Naive thymus-derived CD4-positive, alpha-beta T cell (primary cell): ENCODE measurements at regions not wholly inside any gene's neighbourhood (a gene's known extent, or its start where the extent isn't known, plus 50 kb on each side); places are given as distances from the start of the nearest gene placed in this dataset.

ENCODE experiments used
- ATAC-seq: fragments of 150-1000 bp; cut with Tn5 transposase; 2 replicates; pipeline ENCODE4 v1.10.0; 2021; ENCODE audit warnings: mild to moderate bottlenecking, moderate library complexity
- CTCF ChIA-PET: fragments of 350-600 bp; sonication (Branson Sonifier 250); formaldehyde crosslinking; loops from one replicate; lab custom pipeline; 2021; ENCODE audit warnings: antibody characterized with exemption; lab: Charles Lee
- POLR2A ChIA-PET: fragments of 350-600 bp; sonication (Branson Sonifier 250); formaldehyde crosslinking; loops from one replicate; lab custom pipeline; 2021; ENCODE audit warnings: antibody characterized with exemption, inconsistent platforms; lab: Charles Lee
- DNase-seq, 9 donors: peaks; one replicate each; pipeline versions ENCODE4 v3.0.0 to v3.0.0-alpha.2; 2020 to 2022; ENCODE audit warnings: mixed read lengths in 1 of 9
- H3K27ac ChIP-seq: one replicate; pipeline ENCODE4 v1.7.0; 2013; ENCODE audit warnings: mild to moderate bottlenecking, low read depth, low read length, moderate library complexity
- H3K27me3 ChIP-seq, 2 donors: one replicate each; pipeline ENCODE4 v1.7.0; 2013; ENCODE audit warnings: low read length in 2 of 2, mild to moderate bottlenecking in 2 of 2, moderate library complexity in 2 of 2; ENCODE audit not compliant: control insufficient read depth in 2 of 2, insufficient read depth in 2 of 2
- H3K36me3 ChIP-seq, 3 experiments: 1 replicate in 2 of 3; 2 replicates in 1 of 3; pipeline ENCODE4 v1.7.0; 2013; ENCODE audit warnings: low read length in 3 of 3, mild to moderate bottlenecking in 3 of 3, moderate library complexity in 1 of 3; ENCODE audit not compliant: insufficient read depth in 3 of 3, control insufficient read depth in 2 of 3
- H3K4me1 ChIP-seq, 2 donors: one replicate each; pipeline ENCODE4 v1.7.0; 2013; ENCODE audit warnings: low read length in 2 of 2, mild to moderate bottlenecking in 2 of 2, moderate library complexity in 1 of 2; ENCODE audit not compliant: control insufficient read depth in 2 of 2, insufficient read depth in 2 of 2
- H3K4me3 ChIP-seq: 2 replicates; pipeline ENCODE4 v1.7.0; 2013; ENCODE audit warnings: mild to moderate bottlenecking, low read length
- H3K9me3 ChIP-seq, 3 experiments: 1 replicate in 2 of 3; 2 replicates in 1 of 3; pipeline ENCODE4 v1.7.0; 2013; ENCODE audit warnings: low read length in 3 of 3; ENCODE audit not compliant: control insufficient read depth in 2 of 3
- H3K27ac Mint-ChIP-seq, 9 donors: one replicate each; pipeline ENCODE4 v1.8.0; 2020 to 2022; ENCODE audit warnings: mixed read lengths in 9 of 9, mild to moderate bottlenecking in 8 of 9, moderate library complexity in 5 of 9, inconsistent platforms in 2 of 9
- H3K27me3 Mint-ChIP-seq, 5 donors: one replicate each; pipeline ENCODE4 v1.8.0; 2021 to 2022; ENCODE audit warnings: mixed read lengths in 5 of 5, mild to moderate bottlenecking in 1 of 5
- H3K36me3 Mint-ChIP-seq, 5 donors: one replicate each; pipeline ENCODE4 v1.8.0; 2020 to 2022; ENCODE audit warnings: mixed read lengths in 5 of 5, mild to moderate bottlenecking in 3 of 5, inconsistent platforms in 1 of 5
- H3K4me1 Mint-ChIP-seq, 7 donors: one replicate each; pipeline ENCODE4 v1.8.0; 2020 to 2022; ENCODE audit warnings: mixed read lengths in 7 of 7, mild to moderate bottlenecking in 3 of 7, inconsistent platforms in 1 of 7
- H3K4me3 Mint-ChIP-seq, 10 donors: one replicate each; pipeline ENCODE4 v1.8.0; 2020 to 2022; ENCODE audit warnings: mild to moderate bottlenecking in 10 of 10, mixed read lengths in 10 of 10, moderate library complexity in 6 of 10, inconsistent platforms in 2 of 10
- H3K9me3 Mint-ChIP-seq, 11 donors: one replicate each; pipeline ENCODE4 v1.8.0; 2020 to 2022; ENCODE audit warnings: mixed read lengths in 11 of 11, mild to moderate bottlenecking in 4 of 11, inconsistent platforms in 1 of 11, moderate library complexity in 1 of 11
- intact Hi-C, 2 donors: fragments of 100-400 bp; cut with micrococcal nuclease; formaldehyde crosslinking; loops; one replicate each; pipeline ENCODE4 v1.15.1; 2023

GRCh38 chr11:109849051-109849450 is 244.1 kb upstream of the ZC3H12C start:
- POLR2A ChIA-PET: no interaction called here
- H3K9me3 Mint-ChIP-seq: peaks cover 0 to 5% (median 0%) of the 10 kb centered on the region in 11 donors

GRCh38 chr11:109849946-109850345 is 243.2 kb upstream of the ZC3H12C start:
- ChIA-PET POLR2A (no interaction called here), CTCF (no interaction called here)
- Histone ChIP-seq H3K27ac (no peak overlapping the region), H3K27me3 (no peaks in the 10 kb centered on the region), H3K4me1 (no peaks in the 10 kb centered on the region), H3K9me3 (no peaks in the 10 kb centered on the region), H3K4me3 (no peak overlapping the region), H3K36me3 (no peaks in the 10 kb centered on the region)
- no peaks in the 10 kb centered on the region for H3K4me1 Mint-ChIP-seq
- H3K9me3 Mint-ChIP-seq: peaks cover 0 to 2% (median 0%) of the 10 kb centered on the region in 11 donors
- no peak overlapping the region for H3K4me3 Mint-ChIP-seq
- DNase-seq (no peak), ATAC-seq (no peak)
- no peak overlapping the region for H3K27ac Mint-ChIP-seq
- intact Hi-C loops: no loop called here
- H3K36me3 Mint-ChIP-seq: no peaks in the 10 kb centered on the region
- peaks cover 0 to 7% (median 0%) of the 10 kb centered on the region in 5 donors for H3K27me3 Mint-ChIP-seq

More at GRCh38 chr11:109849051-109849450, 244.1 kb upstream of the ZC3H12C start:
- Histone ChIP-seq H3K4me3 (no peak overlapping the region), H3K27ac (no peak overlapping the region), H3K4me1 (no peaks in the 10 kb centered on the region), H3K9me3 (no peaks in the 10 kb centered on the region), H3K27me3 (no peaks in the 10 kb centered on the region), H3K36me3 (no peaks in the 10 kb centered on the region)
- Mint-ChIP-seq H3K36me3 (no peaks in the 10 kb centered on the region), H3K4me1 (no peaks in the 10 kb centered on the region), H3K27ac (no peak overlapping the region), H3K4me3 (no peak overlapping the region), H3K27me3 (peaks cover 0 to 7% (median 0%) of the 10 kb centered on the region in 5 donors)
- intact Hi-C loops: no loop called here
- no peak for DNase-seq
- CTCF ChIA-PET: no interaction called here
- ATAC-seq: no peak

- Histone ChIP-seq H3K4me3 (no peak overlapping the region), H3K27me3 (no peaks in the 10 kb centered on the region), H3K4me1 (no peaks in the 10 kb centered on the region), H3K27ac (no peak overlapping the region), H3K9me3 (no peaks in the 10 kb centered on the region), H3K36me3 (no peaks in the 10 kb centered on the region)
- Mint-ChIP-seq H3K4me3 (no peak overlapping the region), H3K27me3 (peaks cover 0 to 7% (median 0%) of the 10 kb centered on the region in 5 donors), H3K36me3 (no peaks in the 10 kb centered on the region), H3K9me3 (no peaks in the 10 kb centered on the region), H3K27ac (no peak overlapping the region), H3K4me1 (no peaks in the 10 kb centered on the region)
- DNase-seq (no peak), ATAC-seq (no peak)
- ChIA-PET CTCF (no interaction called here), POLR2A (no interaction called here)
- intact Hi-C loops: loop anchor here in 1 of 2 donors (2.0 kb wide), 1 partner anchor 87 kb away; no protein-coding TSS in a partner anchor
These were observed 241.3 kb upstream of the ZC3H12C start for GRCh38 chr11:109851780-109852390.

- no peaks in the 10 kb centered on the region for H3K9me3 ChIP-seq
- H3K27me3 ChIP-seq: no peaks in the 10 kb centered on the region
- intact Hi-C loops: loop anchor here in 1 of 2 donors (2.0 kb wide), 1 partner anchor 86 kb away; no protein-coding TSS in a partner anchor
- H3K4me3 ChIP-seq: no peak overlapping the region
- ATAC-seq: no peak
- no peak for DNase-seq
- H3K36me3 ChIP-seq: no peaks in the 10 kb centered on the region
- CTCF ChIA-PET: no interaction called here
- Mint-ChIP-seq H3K27me3 (peaks cover 0 to 3% (median 0%) of the 10 kb centered on the region in 5 donors), H3K27ac (no peak overlapping the region), H3K36me3 (no peaks in the 10 kb centered on the region), H3K9me3 (no peaks in the 10 kb centered on the region), H3K4me1 (no peaks in the 10 kb centered on the region), H3K4me3 (no peak overlapping the region)
- no peak overlapping the region for H3K27ac ChIP-seq
- H3K4me1 ChIP-seq: no peaks in the 10 kb centered on the region
- POLR2A ChIA-PET: no interaction called here
These were observed 239.9 kb upstream of the ZC3H12C start for GRCh38 chr11:109853156-109853776.

GRCh38 chr11:109854731-109855130 is 238.5 kb upstream of the ZC3H12C start:
- CTCF ChIA-PET: no interaction called here
- ATAC-seq: no peak

GRCh38 chr11:109856928-109857327 is 236.3 kb upstream of the ZC3H12C start:
- H3K9me3 Mint-ChIP-seq: no peaks in the 10 kb centered on the region
- no peaks in the 10 kb centered on the region for H3K4me1 Mint-ChIP-seq
- CTCF ChIA-PET: no interaction called here

More at GRCh38 chr11:109854731-109855130, 238.5 kb upstream of the ZC3H12C start:
- Histone ChIP-seq H3K27ac (no peak overlapping the region), H3K9me3 (no peaks in the 10 kb centered on the region), H3K4me3 (no peak overlapping the region), H3K36me3 (no peaks in the 10 kb centered on the region), H3K27me3 (no peaks in the 10 kb centered on the region), H3K4me1 (no peaks in the 10 kb centered on the region)
- intact Hi-C loops: no loop called here
- Mint-ChIP-seq H3K36me3 (no peaks in the 10 kb centered on the region), H3K27me3 (peaks cover 0 to 3% (median 0%) of the 10 kb centered on the region in 5 donors), H3K27ac (no peak overlapping the region), H3K9me3 (no peaks in the 10 kb centered on the region), H3K4me1 (no peaks in the 10 kb centered on the region), H3K4me3 (no peak overlapping the region)
- no peak for DNase-seq
- POLR2A ChIA-PET: no interaction called here

GRCh38 chr11:109857637-109858036 is 235.6 kb upstream of the ZC3H12C start:
- POLR2A ChIA-PET: no interaction called here
- no peak overlapping the region for H3K27ac ChIP-seq
- no peak for DNase-seq
- no peaks in the 10 kb centered on the region for H3K4me1 ChIP-seq
- H3K36me3 Mint-ChIP-seq: no peaks in the 10 kb centered on the region
- no peaks in the 10 kb centered on the region for H3K4me1 Mint-ChIP-seq
- no peaks in the 10 kb centered on the region for H3K9me3 Mint-ChIP-seq
- no peak overlapping the region for H3K27ac Mint-ChIP-seq
- intact Hi-C loops: no loop called here
- no peak overlapping the region for H3K4me3 ChIP-seq
- H3K36me3 ChIP-seq: no peaks in the 10 kb centered on the region
- ATAC-seq: no peak
- H3K27me3 Mint-ChIP-seq: no peaks in the 10 kb centered on the region
- no peaks in the 10 kb centered on the region for H3K27me3 ChIP-seq
- H3K4me3 Mint-ChIP-seq: no peak overlapping the region
- H3K9me3 ChIP-seq: no peaks in the 10 kb centered on the region
- CTCF ChIA-PET: no interaction called here

More at GRCh38 chr11:109856928-109857327, 236.3 kb upstream of the ZC3H12C start:
- intact Hi-C loops: no loop called here
- H3K27me3 Mint-ChIP-seq: no peaks in the 10 kb centered on the region
- H3K9me3 ChIP-seq: no peaks in the 10 kb centered on the region
- no peaks in the 10 kb centered on the region for H3K36me3 ChIP-seq
- POLR2A ChIA-PET: no interaction called here
- H3K36me3 Mint-ChIP-seq: no peaks in the 10 kb centered on the region
- H3K27ac ChIP-seq: no peak overlapping the region
- no peak overlapping the region for H3K27ac Mint-ChIP-seq
- H3K27me3 ChIP-seq: no peaks in the 10 kb centered on the region
- no peaks in the 10 kb centered on the region for H3K4me1 ChIP-seq
- ATAC-seq: no peak
- no peak overlapping the region for H3K4me3 Mint-ChIP-seq
- no peak for DNase-seq
- H3K4me3 ChIP-seq: no peak overlapping the region
